Pancreas (tissue), 10 donors: ENCODE measurements at regions not wholly inside any gene's neighbourhood (a gene's known extent, or its start where the extent isn't known, plus 50 kb on each side); places are given as distances from the start of the nearest gene placed in this dataset.

Experiments
- ATAC-seq, 4 donors: fragments of 200-7000 bp; cut with Tn5 transposase; one replicate each; pipeline versions ENCODE4 v1.8.0 to v1.9.1; 2020; ENCODE audit warnings: mild to moderate bottlenecking in 4 of 4, moderate library complexity in 4 of 4
- DNase-seq, 6 donors: peaks; one replicate each; pipeline ENCODE4 v3.0.0-alpha.2; 2020
- FAIRE-seq: peaks from 2 replicates; lab custom pipeline; 2012; peaks lifted over from hg19 to GRCh38; lab: Jason Lieb, UNC
- H3K27ac ChIP-seq, 4 donors: fragments of 200-600 bp; sonication (generic); 1 replicate in 3 of 4; 2 replicates in 1 of 4; pipeline versions ENCODE4 v1.5.0 to v1.8.0; 2020
- H3K27me3 ChIP-seq, 4 donors: fragments of 200-600 bp; one replicate each; pipeline ENCODE4 v1.8.0; 2021
- H3K36me3 ChIP-seq, 3 donors: fragments of 200-600 bp; sonication (generic) in 1 of 3; one replicate each; pipeline versions ENCODE4 v1.5.0 to v1.8.0; 2020 to 2021
- H3K4me1 ChIP-seq, 3 donors: fragments of 200-600 bp; one replicate each; pipeline ENCODE4 v1.8.0; 2021
- H3K4me3 ChIP-seq, 4 donors: fragments of 200-600 bp; sonication (generic) in 2 of 4; one replicate each; pipeline versions ENCODE4 v1.5.0 to v1.8.0; 2020 to 2021
- H3K9me3 ChIP-seq, 4 donors: fragments of 200-600 bp; one replicate each; pipeline ENCODE4 v1.8.0; 2021
- CTCF ChIP-seq, 4 donors: fragments of 200-600 bp; sonication (generic) in 3 of 4; IDR thresholded peaks; one replicate each; pipeline versions ENCODE4 v1.5.0 to v1.8.0; 2021; ENCODE audit warnings: antibody characterized with exemption in 4 of 4
- WGBS, 2 donors: extraction: QIAGEN DNeasy Blood & Tissue Kit; methylation state at CpG; one replicate each; pipeline ENCODE4 v1.1.7; 2013; 5-methylcytosine and 5-hydroxymethylcytosine counted together
- intact Hi-C, 3 donors: fragments of 100-400 bp; cut with DNase I; formaldehyde crosslinking; loops; one replicate each; pipeline versions ENCODE4 v1.11.1 to v1.14.2; 2022
- donor health status: healthy with polysubstance abuse.
- donor health status: DM: no; HTN: no; CAD: no; lungs with moderate emphysema.
- donor health status: DM: no; HTN: no; CAD: no.
- donor health status: control.
- donor health status: control.
- donor health status: Bipolar disorder and iron deficiency.
- donor health status: DM: yes; HTN: yes; CAD: no.
- donor health status: DM: no; HTN: no; CAD: no.
- donor health status: DM: no; HTN: no; CAD: no.
- donor health status: DM: yes; HTN: yes; CAD: no.

DNA sequence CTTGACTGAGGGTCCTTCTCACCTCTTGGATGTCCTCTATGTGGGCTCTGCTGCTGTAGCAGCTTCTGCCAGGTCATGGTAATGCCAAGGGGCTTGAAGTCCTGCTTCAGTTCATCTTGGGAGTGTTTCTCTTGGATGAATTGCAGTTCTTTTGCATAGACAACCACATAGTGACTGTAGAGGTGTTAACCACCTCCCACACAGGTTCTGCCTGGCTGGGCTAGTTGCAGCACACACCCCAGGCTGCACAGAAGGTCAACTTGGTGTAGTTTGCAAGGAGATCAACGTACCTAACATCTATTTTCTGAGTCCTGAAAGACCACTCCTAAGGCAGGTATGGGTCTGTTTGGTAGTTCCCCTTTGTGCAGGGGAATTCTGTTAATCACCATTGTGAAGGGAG lies 108.1 kb downstream of the ADCYAP1 start:
- H3K4me3 ChIP-seq, result no peak overlapping the region
- no peaks in the 10 kb centered on the region for H3K9me3 ChIP-seq
- no peak for TF ChIP-seq CTCF (IDR thresholded peaks at IDR 0.05)
- WGBS, 2 donors, result 29 to 44% methylated on average over 1 of the region's 1 CpG
- no peaks in the 10 kb centered on the region for H3K27me3 ChIP-seq
- no peaks in the 10 kb centered on the region for H3K4me1 ChIP-seq
- intact Hi-C loops, result no loop called here
- DNase-seq, result no peak
- H3K27ac ChIP-seq, result no peak overlapping the region
- H3K36me3 ChIP-seq, result no peaks in the 10 kb centered on the region
- no peak for FAIRE-seq
- ATAC-seq, result no peak

DNA sequence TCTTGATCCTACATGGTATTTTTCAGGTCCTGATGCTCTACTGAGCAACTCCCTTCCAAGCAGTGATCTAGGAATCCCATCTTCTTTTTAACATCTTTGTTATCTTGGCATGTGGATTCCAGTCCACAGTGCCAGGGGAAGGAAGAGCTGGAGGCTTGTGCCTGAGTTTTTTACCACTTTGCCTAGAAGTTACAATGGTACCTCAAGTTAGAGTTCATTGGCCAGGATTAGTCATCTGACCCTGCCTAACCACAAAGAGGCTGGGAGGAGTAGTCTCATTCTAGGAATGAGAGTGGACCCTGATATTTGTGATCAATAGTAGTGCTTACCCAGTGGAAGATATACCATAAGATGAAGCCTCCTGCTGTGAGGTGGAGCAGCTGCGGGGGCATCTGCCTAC lies 109.3 kb downstream of the ADCYAP1 start:
- H3K9me3 ChIP-seq, result no peaks in the 10 kb centered on the region
- H3K4me3 ChIP-seq, result no peak overlapping the region
- intact Hi-C loops, result no loop called here
- DNase-seq (no peak), FAIRE-seq (no peak), ATAC-seq (no peak)
- no peaks in the 10 kb centered on the region for H3K27me3 ChIP-seq
- H3K36me3 ChIP-seq, result no peaks in the 10 kb centered on the region
- no peaks in the 10 kb centered on the region for H3K4me1 ChIP-seq
- 71 to 73% methylated on average over 1 of the region's 1 CpG for WGBS, 2 donors
- no peak overlapping the region for H3K27ac ChIP-seq
- TF ChIP-seq CTCF (IDR thresholded peaks at IDR 0.05), result no peak

- FAIRE-seq (no peak), ATAC-seq (no peak), DNase-seq (no peak)
- no peaks in the 10 kb centered on the region for H3K36me3 ChIP-seq
- no peak overlapping the region for H3K4me3 ChIP-seq
- H3K9me3 ChIP-seq, result no peaks in the 10 kb centered on the region
- no peaks in the 10 kb centered on the region for H3K27me3 ChIP-seq
- no peak for TF ChIP-seq CTCF (IDR thresholded peaks at IDR 0.05)
- 29 to 32% methylated on average over 6 of the region's 6 CpGs for WGBS, 2 donors
- no peak overlapping the region for H3K27ac ChIP-seq
- no peaks in the 10 kb centered on the region for H3K4me1 ChIP-seq
- intact Hi-C loops, result no loop called here
Observed at GRCh38 chr18:1014509-1014908, 109.8 kb downstream of the ADCYAP1 start.

DNA sequence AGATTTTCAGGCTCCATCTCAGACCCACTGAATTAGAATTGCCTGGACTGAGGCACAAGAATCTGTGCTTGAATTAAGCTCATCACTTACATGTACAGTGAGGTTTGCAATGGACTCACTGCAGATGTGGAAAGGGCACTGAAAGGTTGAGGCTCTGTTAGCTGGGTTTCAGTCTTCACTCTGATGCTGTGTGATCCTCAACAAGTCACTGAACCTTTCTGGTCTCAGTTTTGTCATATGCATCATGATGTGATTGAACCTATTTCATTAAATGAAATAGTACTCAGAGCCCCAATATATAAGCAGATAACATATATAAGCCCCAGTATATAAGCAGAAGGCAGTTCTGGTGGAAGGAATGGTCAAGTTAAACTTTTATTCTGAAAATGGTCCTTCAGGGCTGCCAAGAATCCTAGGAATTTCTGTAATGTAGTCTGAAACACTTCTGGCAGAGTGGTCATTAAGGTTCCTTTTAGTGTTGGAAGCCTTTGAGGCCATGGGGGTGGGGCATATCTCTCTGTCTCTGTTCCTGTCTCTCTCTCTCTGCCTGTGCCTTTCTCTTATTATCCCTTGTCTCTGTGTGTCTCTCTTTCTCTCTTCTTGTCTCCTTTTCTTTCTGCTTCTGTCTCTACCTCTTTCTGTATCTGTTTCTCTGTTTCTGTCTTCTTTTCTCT lies 110.4 kb downstream of the ADCYAP1 start:
- H3K27me3 ChIP-seq, result no peaks in the 10 kb centered on the region
- peak in 1 of 4 donors; percentile 24 for ATAC-seq
- DNase-seq, result no peak
- no peaks in the 10 kb centered on the region for H3K4me1 ChIP-seq
- H3K4me3 ChIP-seq, result no peak overlapping the region
- no peak for FAIRE-seq
- intact Hi-C loops, result no loop called here
- H3K9me3 ChIP-seq, result no peaks in the 10 kb centered on the region
- H3K36me3 ChIP-seq, result no peaks in the 10 kb centered on the region
- no peak for TF ChIP-seq CTCF (IDR thresholded peaks at IDR 0.05)
- no peak overlapping the region for H3K27ac ChIP-seq

DNA sequence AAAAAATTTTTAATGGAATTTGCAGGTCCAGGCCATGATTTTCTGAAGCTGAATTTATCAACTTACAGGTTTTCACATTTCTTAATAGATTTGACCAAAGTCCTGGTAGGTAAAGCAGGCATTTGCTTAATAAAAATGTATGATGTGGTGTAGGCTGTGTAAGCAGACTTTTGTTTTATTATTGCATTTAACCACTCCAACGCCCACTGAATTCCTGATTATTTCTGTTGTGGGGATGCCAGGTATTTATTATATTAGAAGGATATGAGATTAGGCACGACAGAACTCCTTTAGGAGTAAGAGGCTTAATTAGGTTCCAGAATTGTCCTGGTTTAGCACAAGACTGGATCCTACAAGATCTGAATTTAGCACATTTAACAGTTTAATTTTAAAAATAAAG lies 111.1 kb downstream of the ADCYAP1 start:
- no peak for FAIRE-seq

More for the DNA sequence above, 111.1 kb downstream of the ADCYAP1 start:
- 12 to 16% methylated on average over 2 of the region's 2 CpGs for WGBS, 2 donors
- ATAC-seq (no peak), DNase-seq (no peak)
- no peak overlapping the region for H3K27ac ChIP-seq
- no peak for TF ChIP-seq CTCF (IDR thresholded peaks at IDR 0.05)
- H3K36me3 ChIP-seq, result no peaks in the 10 kb centered on the region
- H3K4me3 ChIP-seq, result no peak overlapping the region
- H3K9me3 ChIP-seq, result no peaks in the 10 kb centered on the region
- intact Hi-C loops, result no loop called here
- H3K27me3 ChIP-seq, result no peaks in the 10 kb centered on the region
- no peaks in the 10 kb centered on the region for H3K4me1 ChIP-seq
